GM12874 (cell line): ENCODE measurements at regions not wholly inside any gene's neighbourhood (a gene's known extent, or its start where the extent isn't known, plus 50 kb on each side); places are given as distances from the start of the nearest gene placed in this dataset.

Experiments
- TF ChIP-seq, protein P1 (sequence below): IDR thresholded peaks from 2 replicates; pipeline ENCODE4 v1.5.1; 2011; ENCODE audit warnings: low read depth, mild to moderate bottlenecking, control low read depth, low read length, moderate library complexity; ENCODE audit not compliant: insufficient read depth

DNA sequence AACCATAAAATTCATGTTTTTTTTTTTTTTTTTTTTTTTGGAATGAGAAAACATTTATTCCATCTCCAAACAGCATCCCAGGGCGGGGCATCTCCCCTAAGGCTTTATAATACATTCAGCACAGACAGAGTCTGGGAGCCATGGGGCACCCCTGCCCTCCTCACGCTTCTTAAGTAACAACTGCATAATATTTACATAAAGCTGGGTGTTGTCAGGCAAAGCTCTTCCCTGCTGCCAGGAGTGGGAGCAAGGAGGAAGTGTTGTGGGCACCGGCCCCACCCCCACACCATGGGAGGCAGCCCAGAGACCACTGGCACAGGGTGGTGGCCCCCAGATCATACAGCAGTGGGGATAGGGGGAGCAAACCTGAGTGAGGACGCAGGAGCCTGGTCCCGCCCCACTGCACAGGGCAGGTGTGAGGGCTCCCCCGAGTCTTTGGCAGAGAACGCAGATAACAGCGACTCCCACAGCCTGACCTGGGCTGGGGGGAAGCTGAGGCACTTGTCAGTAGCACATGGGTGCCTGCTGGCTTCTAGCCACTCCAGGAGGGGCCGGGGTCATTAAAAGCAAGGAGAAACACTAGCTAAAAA, 86.1 kb upstream of the CEP78 start:
- TF ChIP-seq, protein P1, sequence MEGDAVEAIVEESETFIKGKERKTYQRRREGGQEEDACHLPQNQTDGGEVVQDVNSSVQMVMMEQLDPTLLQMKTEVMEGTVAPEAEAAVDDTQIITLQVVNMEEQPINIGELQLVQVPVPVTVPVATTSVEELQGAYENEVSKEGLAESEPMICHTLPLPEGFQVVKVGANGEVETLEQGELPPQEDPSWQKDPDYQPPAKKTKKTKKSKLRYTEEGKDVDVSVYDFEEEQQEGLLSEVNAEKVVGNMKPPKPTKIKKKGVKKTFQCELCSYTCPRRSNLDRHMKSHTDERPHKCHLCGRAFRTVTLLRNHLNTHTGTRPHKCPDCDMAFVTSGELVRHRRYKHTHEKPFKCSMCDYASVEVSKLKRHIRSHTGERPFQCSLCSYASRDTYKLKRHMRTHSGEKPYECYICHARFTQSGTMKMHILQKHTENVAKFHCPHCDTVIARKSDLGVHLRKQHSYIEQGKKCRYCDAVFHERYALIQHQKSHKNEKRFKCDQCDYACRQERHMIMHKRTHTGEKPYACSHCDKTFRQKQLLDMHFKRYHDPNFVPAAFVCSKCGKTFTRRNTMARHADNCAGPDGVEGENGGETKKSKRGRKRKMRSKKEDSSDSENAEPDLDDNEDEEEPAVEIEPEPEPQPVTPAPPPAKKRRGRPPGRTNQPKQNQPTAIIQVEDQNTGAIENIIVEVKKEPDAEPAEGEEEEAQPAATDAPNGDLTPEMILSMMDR, result no peak

DNA sequence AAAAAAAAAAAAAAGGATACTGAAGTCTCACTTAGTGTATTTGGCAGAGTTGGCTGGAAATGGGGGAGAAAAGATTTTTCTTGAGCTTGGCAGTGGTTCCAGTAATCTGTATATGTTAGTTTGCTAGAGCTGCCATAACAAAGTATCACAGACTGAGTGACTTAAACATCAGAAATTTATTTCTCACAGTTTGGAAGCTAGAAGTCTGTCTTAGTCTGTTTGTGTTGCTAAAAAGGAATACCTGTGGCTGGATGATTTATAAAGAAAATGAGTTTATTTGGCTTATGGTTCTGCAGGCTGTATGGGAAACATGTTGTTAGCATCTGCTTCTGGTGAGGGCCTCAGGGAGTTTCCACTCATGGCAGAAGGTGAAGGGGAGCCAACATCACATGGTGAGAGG, 89.6 kb upstream of the CEP78 start:
- TF ChIP-seq, protein P1, result no peak

- TF ChIP-seq, protein P1, result no peak
Observed at GRCh38 chr9:78144663-78145377, 91.1 kb upstream of the CEP78 start.

DNA sequence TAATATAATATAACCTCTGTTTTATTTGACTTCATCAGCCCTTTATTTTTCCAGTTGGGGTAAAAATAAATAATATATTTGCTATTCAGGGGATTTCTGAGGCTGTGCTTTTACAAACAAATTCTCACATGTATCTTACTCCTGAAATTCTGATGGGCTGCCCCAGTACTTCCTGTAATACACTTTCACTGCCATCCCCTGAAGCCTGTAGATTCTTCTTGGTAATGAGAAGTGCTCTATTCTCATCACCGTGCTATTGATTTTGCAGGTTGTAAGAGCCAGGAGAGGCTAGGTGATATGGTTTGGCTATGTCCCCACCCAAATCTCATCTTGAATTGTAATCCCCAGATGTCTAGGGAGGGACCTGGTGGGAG, 91.9 kb upstream of the CEP78 start:
- TF ChIP-seq, protein P1, result no peak

GRCh38 chr9:78143281-78144007, 92.4 kb upstream of the CEP78 start:
- TF ChIP-seq, protein P1, result no peak

DNA sequence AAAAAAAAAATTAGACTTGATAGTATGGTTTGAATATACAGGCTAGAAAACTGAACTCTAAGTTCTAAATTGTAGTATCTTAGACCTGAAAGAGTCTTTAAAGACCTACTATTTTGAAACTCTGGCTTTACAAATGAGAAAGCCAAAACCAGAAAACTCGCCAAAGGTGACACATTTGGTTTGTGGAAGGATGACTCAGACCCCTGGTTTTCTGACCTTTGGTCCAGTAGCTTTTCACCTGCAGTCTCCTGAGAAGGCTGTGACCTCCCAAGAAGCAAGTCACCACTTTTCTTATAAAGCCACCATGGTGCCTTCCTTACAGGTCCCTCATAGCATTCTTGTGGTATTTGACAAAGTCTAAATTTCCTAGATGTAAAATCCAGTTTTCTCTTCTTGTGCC, 102.1 kb upstream of the CEP78 start:
- TF ChIP-seq, protein P1, result no peak

- TF ChIP-seq, protein P1, result no peak
Observed at GRCh38 chr9:78132701-78133058, 101.1 kb upstream of the GNAQ start.
